A549 (cell line): ENCODE measurements at regions not wholly inside any gene's neighbourhood (a gene's known extent, or its start where the extent isn't known, plus 50 kb on each side); places are given as distances from the start of the nearest gene placed in this dataset.

Experiments used
- CBX8 ChIP-seq: fragments of 200-600 bp; sonication (generic); IDR thresholded peaks from 2 replicates; pipeline ENCODE4 v1.6.1; 2016
- CHD2 ChIP-seq: fragments of 150-350 bp; IDR thresholded peaks from 2 replicates; pipeline ENCODE4 v1.6.1; 2014; ENCODE audit warnings: low read length; ENCODE audit not compliant: partially characterized antibody
- CTCF ChIP-seq: fragments of >200 bp; sonication (Bioruptor Twin); formaldehyde crosslinking; IDR thresholded peaks from 3 replicates; pipeline ENCODE4 v1.5.1; 2016
- EP300 ChIP-seq, 2 experiments: fragments of >200 bp; sonication (Bioruptor Twin); formaldehyde crosslinking; IDR thresholded peaks; 2 replicates in 1 of 2; 3 replicates in 1 of 2; pipeline ENCODE4 v1.6.1; 2016 to 2017
- POLR2A ChIP-seq: IDR thresholded peaks from 2 replicates; pipeline ENCODE4 v1.6.1; 2012; ENCODE audit warnings: mild to moderate bottlenecking, low read length
- RAD21 ChIP-seq, 2 experiments: fragments of >200 bp in 1 of 2; sonication (Bioruptor Twin) in 1 of 2; formaldehyde crosslinking in 1 of 2; IDR thresholded peaks in 1 of 2; conservative IDR thresholded peaks in 1 of 2; 2 replicates in 1 of 2; 3 replicates in 1 of 2; pipeline ENCODE4 v1.6.1; 2012 to 2018; ENCODE audit warnings: inconsistent platforms in 1 of 2
- REST ChIP-seq: fragments of 200-600 bp; sonication (generic); IDR thresholded peaks from 2 replicates; pipeline ENCODE4 v1.6.1; 2016; ENCODE audit warnings: antibody characterized with exemption, mild to moderate bottlenecking, moderate library complexity
- SREBF2 ChIP-seq: fragments of 450-650 bp; IDR thresholded peaks from 2 replicates; pipeline ENCODE4 v1.6.1; 2014; ENCODE audit warnings: mild to moderate bottlenecking, moderate library complexity
- USF2 ChIP-seq: fragments of 450-650 bp; IDR thresholded peaks from 2 replicates; pipeline ENCODE4 v1.6.1; 2014; ENCODE audit warnings: antibody characterized with exemption

- TF ChIP-seq USF2 (no peak), SREBF2 (no peak), REST (no peak), CTCF (no peak), CHD2 (no peak), EP300 (IDR thresholded peaks at IDR 0.05) (no peak), POLR2A (no peak), CBX8 (no peak), RAD21 (conservative IDR thresholded peaks at IDR 0.05 in 1 of 2, IDR thresholded peaks at IDR 0.05 in 1 of 2) (no peak)
Measured at GRCh38 chr12:125755512-125755911, 690.3 kb downstream of the AACS start.
